H9 (cell line): ENCODE measurements at regions not wholly inside any gene's neighbourhood (a gene's known extent, or its start where the extent isn't known, plus 50 kb on each side); places are given as distances from the start of the nearest gene placed in this dataset.

Experiments used
- DNase-seq: peaks from one replicate; pipeline ENCODE4 v3.0.0-alpha.2; 2017
- H2AFZ ChIP-seq: one replicate; pipeline ENCODE4 v1.6.1; 2013; ENCODE audit warnings: mild to moderate bottlenecking, low read length, control low read depth, moderate library complexity
- H2AK5ac ChIP-seq: 2 replicates; pipeline ENCODE4 v1.6.1; 2013; ENCODE audit warnings: low read length, control low read depth, mixed read lengths; ENCODE audit not compliant: insufficient read length
- H2BK120ac ChIP-seq: one replicate; pipeline ENCODE4 v1.6.1; 2013; ENCODE audit warnings: low read depth, mild to moderate bottlenecking, low read length, control low read depth, inconsistent platforms; ENCODE audit not compliant: poor library complexity, severe bottlenecking
- H2BK12ac ChIP-seq: 2 replicates; pipeline ENCODE4 v1.6.1; 2013; ENCODE audit warnings: low read length, control low read depth, mixed read lengths, low read depth; ENCODE audit not compliant: insufficient read length
- H2BK15ac ChIP-seq: 2 replicates; pipeline ENCODE4 v1.6.1; 2013; ENCODE audit warnings: low read depth, low read length, control low read depth
- H2BK20ac ChIP-seq: one replicate; pipeline ENCODE4 v1.6.1; 2013; ENCODE audit warnings: low read depth, mild to moderate bottlenecking, low read length, control low read depth, inconsistent platforms; ENCODE audit not compliant: poor library complexity, severe bottlenecking
- H2BK5ac ChIP-seq: 2 replicates; pipeline ENCODE4 v1.6.1; 2013; ENCODE audit warnings: low read length, control low read depth, mixed read lengths; ENCODE audit not compliant: insufficient read length
- H3K14ac ChIP-seq: 2 replicates; pipeline ENCODE4 v1.6.1; 2013; ENCODE audit warnings: low read length, control low read depth; ENCODE audit not compliant: insufficient read depth
- H3K18ac ChIP-seq: 2 replicates; pipeline ENCODE4 v1.6.1; 2013; ENCODE audit warnings: low read depth, mild to moderate bottlenecking, mixed read lengths, low read length, control low read depth; ENCODE audit not compliant: insufficient read length
- H3K23ac ChIP-seq: 2 replicates; pipeline ENCODE4 v1.6.1; 2013; ENCODE audit warnings: low read length, control low read depth, mixed read lengths, low read depth; ENCODE audit not compliant: insufficient read length
- H3K23me2 ChIP-seq: 2 replicates; pipeline ENCODE4 v1.6.1; 2013; ENCODE audit warnings: low read depth, mild to moderate bottlenecking, mixed read lengths, low read length, control low read depth; ENCODE audit not compliant: insufficient read length, poor library complexity, severe bottlenecking
- H3K27ac ChIP-seq: 2 replicates; pipeline ENCODE4 v1.5.1; 2013; ENCODE audit warnings: low read length, control low read depth, mixed read lengths, low read depth; ENCODE audit not compliant: insufficient read length
- H3K27me3 ChIP-seq: 2 replicates; pipeline ENCODE4 v1.6.1; 2013; ENCODE audit warnings: low read length, control low read depth, inconsistent platforms; ENCODE audit not compliant: insufficient read depth
- H3K4ac ChIP-seq: 2 replicates; pipeline ENCODE4 v1.6.1; 2013; ENCODE audit warnings: low read depth, mild to moderate bottlenecking, control low read depth, inconsistent platforms, low read length, moderate library complexity
- H3K4me1 ChIP-seq: 2 replicates; pipeline ENCODE4 v1.6.1; 2013; ENCODE audit warnings: low read length, control low read depth, inconsistent platforms; ENCODE audit not compliant: insufficient read depth
- H3K4me2 ChIP-seq: 2 replicates; pipeline ENCODE4 v1.6.1; 2013; ENCODE audit warnings: low read length, control low read depth, mixed read lengths; ENCODE audit not compliant: insufficient read length, insufficient read depth
- H3K56ac ChIP-seq: 2 replicates; pipeline ENCODE4 v1.6.1; 2013; ENCODE audit warnings: low read depth, mild to moderate bottlenecking, mixed read lengths, low read length, control low read depth; ENCODE audit not compliant: insufficient read length
- H3K79me1 ChIP-seq: 2 replicates; pipeline ENCODE4 v1.6.1; 2013; ENCODE audit warnings: low read depth, mild to moderate bottlenecking, moderate library complexity, low read length, control low read depth, inconsistent platforms; ENCODE audit not compliant: insufficient read depth, poor library complexity, severe bottlenecking
- H3K79me2 ChIP-seq: 2 replicates; pipeline ENCODE4 v1.6.1; 2013; ENCODE audit warnings: low read length, control low read depth, inconsistent platforms; ENCODE audit not compliant: insufficient read depth
- H3K9ac ChIP-seq: 2 replicates; pipeline ENCODE4 v1.6.1; 2013; ENCODE audit warnings: low read length, control low read depth, mixed read lengths; ENCODE audit not compliant: insufficient read length; ENCODE audit errors: extremely low read depth
- H3K9me3 ChIP-seq: one replicate; pipeline ENCODE4 v1.6.1; 2013; ENCODE audit warnings: low read depth, low read length, inconsistent platforms; ENCODE audit not compliant: control insufficient read depth
- H3T11ph ChIP-seq: one replicate; pipeline ENCODE4 v1.6.1; 2013; ENCODE audit warnings: mild to moderate bottlenecking, low read length, control low read depth, inconsistent platforms
- H4K20me1 ChIP-seq: one replicate; pipeline ENCODE4 v1.6.1; 2013; ENCODE audit not compliant: control insufficient read depth, insufficient read length, insufficient read depth
- H4K5ac ChIP-seq: 2 replicates; pipeline ENCODE4 v1.6.1; 2013; ENCODE audit warnings: low read depth, mild to moderate bottlenecking, mixed read lengths, low read length, control low read depth; ENCODE audit not compliant: insufficient read length
- H4K8ac ChIP-seq: replicated peaks from 2 replicates; pipeline ENCODE4 v1.6.1; 2013; ENCODE audit warnings: low read length, control low read depth, mixed read lengths, low read depth; ENCODE audit not compliant: insufficient read length
- H4K91ac ChIP-seq: 2 replicates; pipeline ENCODE4 v1.6.1; 2013; ENCODE audit warnings: low read depth, mild to moderate bottlenecking, moderate library complexity, mixed read lengths, low read length, control low read depth; ENCODE audit not compliant: insufficient read length
- H3K27ac Mint-ChIP-seq, 3 experiments: 2 replicates in 2 of 3; 3 replicates in 1 of 3; pipeline ENCODE4 v1.8.0; 2020 to 2021; ENCODE audit warnings: mixed read lengths in 3 of 3, mild to moderate bottlenecking in 1 of 3, moderate library complexity in 1 of 3
- H3K27me3 Mint-ChIP-seq: 2 replicates; pipeline ENCODE4 v1.8.0; 2021; ENCODE audit warnings: low read depth, mild to moderate bottlenecking, moderate library complexity, mixed read lengths
- H3K36me3 Mint-ChIP-seq, 3 experiments: 2 replicates in 2 of 3; 3 replicates in 1 of 3; pipeline ENCODE4 v1.8.0; 2020 to 2021; ENCODE audit warnings: low read depth in 3 of 3, mixed read lengths in 3 of 3; ENCODE audit not compliant: insufficient read depth in 1 of 3
- H3K4me1 Mint-ChIP-seq, 2 experiments: 2 replicates each; pipeline ENCODE4 v1.8.0; 2020; ENCODE audit warnings: mixed read lengths in 2 of 2
- H3K4me3 Mint-ChIP-seq, 2 experiments: 2 replicates in 1 of 2; 3 replicates in 1 of 2; pipeline ENCODE4 v1.8.0; 2020 to 2021; ENCODE audit warnings: mild to moderate bottlenecking in 2 of 2, mixed read lengths in 2 of 2, moderate library complexity in 1 of 2
- H3K9me3 Mint-ChIP-seq, 2 experiments: 2 replicates in 1 of 2; 3 replicates in 1 of 2; pipeline ENCODE4 v1.8.0; 2020; ENCODE audit warnings: mild to moderate bottlenecking in 2 of 2, mixed read lengths in 2 of 2, moderate library complexity in 1 of 2
- WGBS: extraction: QIAGEN DNeasy Blood & Tissue Kit; methylation state at CpG from one replicate; pipeline ENCODE4 v1.1.7; 2013; ENCODE audit warnings: missing lambda C conversion rate, low lambda C conversion rate, mixed read lengths; ENCODE audit not compliant: insufficient read length; ENCODE audit errors: extremely low coverage; 5-methylcytosine and 5-hydroxymethylcytosine counted together
- TF ChIP-seq, protein P1 (sequence below): fragments of 200-600 bp; sonication (generic); conservative IDR thresholded peaks from 3 replicates; pipeline ENCODE4 v1.8.0; 2021; ENCODE audit warnings: antibody characterized with exemption, mild to moderate bottlenecking

DNA sequence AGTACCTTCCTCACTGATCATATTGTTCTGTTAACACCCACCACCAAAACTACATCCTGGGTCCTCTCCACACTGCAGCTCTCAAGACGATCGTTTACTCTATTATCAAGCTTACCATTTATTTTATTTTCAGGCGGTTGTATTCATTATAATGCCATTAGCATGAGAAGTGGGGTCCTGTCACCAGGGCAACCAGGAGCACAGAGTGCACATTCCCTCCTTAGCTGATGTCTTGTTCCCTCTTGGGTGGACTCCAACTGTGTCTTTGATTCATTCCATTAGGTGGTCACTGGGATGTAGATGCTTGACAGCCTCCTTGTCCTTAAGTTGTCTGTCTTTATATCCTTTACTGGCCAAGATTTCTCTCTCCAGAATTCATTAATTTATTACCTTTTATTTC, 965.9 kb upstream of the EEF2KMT start:
- Histone ChIP-seq H3K4me1 (no peaks in the 10 kb centered on the region), H3K14ac (no peak overlapping the region), H3K79me1 (no peaks in the 10 kb centered on the region), H4K91ac (no peak overlapping the region), H3K79me2 (no peaks in the 10 kb centered on the region), H3K18ac (no peak overlapping the region), H3K23ac (no peak overlapping the region), H3K56ac (no peak overlapping the region), H4K8ac (no peak overlapping the region), H3K9ac (no peak overlapping the region), H2BK12ac (no peak overlapping the region), H2BK20ac (no peak overlapping the region), H3K27me3 (no peaks in the 10 kb centered on the region), H3K9me3 (no peaks in the 10 kb centered on the region), H2AFZ (no peak overlapping the region), H3K27ac (no peak overlapping the region), H2BK120ac (no peak overlapping the region), H3K23me2 (no peaks in the 10 kb centered on the region), H3K4ac (no peak overlapping the region), H2BK15ac (no peak overlapping the region), H2AK5ac (no peak overlapping the region), H4K5ac (no peak overlapping the region), H4K20me1 (no peaks in the 10 kb centered on the region), H3K4me2 (no peak overlapping the region), H3T11ph (no peak overlapping the region), H2BK5ac (no peak overlapping the region)
- no CpG with 5 or more reads among the region's 3 CpGs for WGBS
- Mint-ChIP-seq H3K27ac (no peak overlapping the region), H3K27me3 (no peaks in the 10 kb centered on the region), H3K4me3 (no peak overlapping the region), H3K9me3 (no peaks in the 10 kb centered on the region), H3K4me1 (peaks cover 6 to 11% of the 10 kb centered on the region in 2 experiments; a peak in 3 of 4 replicates), H3K36me3 (no peaks in the 10 kb centered on the region)
- TF ChIP-seq, protein P1, sequence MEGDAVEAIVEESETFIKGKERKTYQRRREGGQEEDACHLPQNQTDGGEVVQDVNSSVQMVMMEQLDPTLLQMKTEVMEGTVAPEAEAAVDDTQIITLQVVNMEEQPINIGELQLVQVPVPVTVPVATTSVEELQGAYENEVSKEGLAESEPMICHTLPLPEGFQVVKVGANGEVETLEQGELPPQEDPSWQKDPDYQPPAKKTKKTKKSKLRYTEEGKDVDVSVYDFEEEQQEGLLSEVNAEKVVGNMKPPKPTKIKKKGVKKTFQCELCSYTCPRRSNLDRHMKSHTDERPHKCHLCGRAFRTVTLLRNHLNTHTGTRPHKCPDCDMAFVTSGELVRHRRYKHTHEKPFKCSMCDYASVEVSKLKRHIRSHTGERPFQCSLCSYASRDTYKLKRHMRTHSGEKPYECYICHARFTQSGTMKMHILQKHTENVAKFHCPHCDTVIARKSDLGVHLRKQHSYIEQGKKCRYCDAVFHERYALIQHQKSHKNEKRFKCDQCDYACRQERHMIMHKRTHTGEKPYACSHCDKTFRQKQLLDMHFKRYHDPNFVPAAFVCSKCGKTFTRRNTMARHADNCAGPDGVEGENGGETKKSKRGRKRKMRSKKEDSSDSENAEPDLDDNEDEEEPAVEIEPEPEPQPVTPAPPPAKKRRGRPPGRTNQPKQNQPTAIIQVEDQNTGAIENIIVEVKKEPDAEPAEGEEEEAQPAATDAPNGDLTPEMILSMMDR: no peak
- no peak for DNase-seq
